IgD-negative memory B cell (primary cell): ENCODE measurements at regions not wholly inside any gene's neighbourhood (a gene's known extent, or its start where the extent isn't known, plus 50 kb on each side); places are given as distances from the start of the nearest gene placed in this dataset.
A peak's percentile ranks its signal among the peaks of the same experiment; 100 is the strongest.

Experiments used
- H3K27ac Mint-ChIP-seq, 3 donors: one replicate each; pipeline ENCODE4 v1.8.0; 2020 to 2022; ENCODE audit warnings: mild to moderate bottlenecking in 3 of 3, mixed read lengths in 3 of 3, moderate library complexity in 1 of 3
- H3K27me3 Mint-ChIP-seq: one replicate; pipeline ENCODE4 v1.8.0; 2021; ENCODE audit warnings: mixed read lengths
- H3K36me3 Mint-ChIP-seq: one replicate; pipeline ENCODE4 v1.8.0; 2020; ENCODE audit warnings: mild to moderate bottlenecking, mixed read lengths
- H3K4me1 Mint-ChIP-seq, 3 donors: one replicate each; pipeline ENCODE4 v1.8.0; 2020 to 2022; ENCODE audit warnings: mixed read lengths in 3 of 3, mild to moderate bottlenecking in 1 of 3
- H3K4me3 Mint-ChIP-seq, 4 donors: one replicate each; pipeline ENCODE4 v1.8.0; 2020 to 2022; ENCODE audit warnings: mild to moderate bottlenecking in 4 of 4, mixed read lengths in 4 of 4, moderate library complexity in 3 of 4
- H3K9me3 Mint-ChIP-seq, 3 donors: one replicate each; pipeline ENCODE4 v1.8.0; 2020 to 2021; ENCODE audit warnings: mixed read lengths in 3 of 3, mild to moderate bottlenecking in 1 of 3

DNA sequence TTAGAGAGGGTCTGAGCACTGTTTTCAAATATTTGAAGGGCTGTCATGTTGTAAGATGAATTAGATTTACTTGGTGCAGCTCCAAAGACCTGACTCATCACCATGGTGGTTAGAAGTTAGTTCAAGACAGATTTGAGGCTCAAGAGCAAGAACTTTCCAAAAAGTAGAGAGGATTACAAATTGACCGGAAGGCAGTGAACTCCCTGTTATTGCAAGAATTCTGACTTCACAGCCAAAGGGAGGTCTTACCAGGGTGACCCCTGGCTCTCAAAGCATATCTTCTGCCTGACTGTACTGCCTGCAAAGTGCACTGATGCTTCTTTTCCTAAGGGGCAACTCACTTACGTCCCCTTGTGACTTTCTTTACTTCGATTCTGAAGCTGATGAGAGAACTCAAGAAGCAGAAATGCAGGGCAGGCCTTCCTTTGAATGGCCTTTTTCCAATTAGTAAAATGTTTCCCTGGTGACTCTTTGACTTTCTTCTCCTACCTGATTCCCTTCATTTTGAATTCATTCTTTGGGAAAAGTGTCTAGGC, 86.4 kb downstream of the NAV1 start:
- no peaks in the 10 kb centered on the region for H3K36me3 Mint-ChIP-seq
- H3K9me3 Mint-ChIP-seq = no peaks in the 10 kb centered on the region
- peaks cover 0 to 3% (median 0%) of the 10 kb centered on the region in 3 donors for H3K4me1 Mint-ChIP-seq
- H3K27ac Mint-ChIP-seq = no peak overlapping the region
- H3K4me3 Mint-ChIP-seq = no peak overlapping the region
- H3K27me3 Mint-ChIP-seq = no peaks in the 10 kb centered on the region

DNA sequence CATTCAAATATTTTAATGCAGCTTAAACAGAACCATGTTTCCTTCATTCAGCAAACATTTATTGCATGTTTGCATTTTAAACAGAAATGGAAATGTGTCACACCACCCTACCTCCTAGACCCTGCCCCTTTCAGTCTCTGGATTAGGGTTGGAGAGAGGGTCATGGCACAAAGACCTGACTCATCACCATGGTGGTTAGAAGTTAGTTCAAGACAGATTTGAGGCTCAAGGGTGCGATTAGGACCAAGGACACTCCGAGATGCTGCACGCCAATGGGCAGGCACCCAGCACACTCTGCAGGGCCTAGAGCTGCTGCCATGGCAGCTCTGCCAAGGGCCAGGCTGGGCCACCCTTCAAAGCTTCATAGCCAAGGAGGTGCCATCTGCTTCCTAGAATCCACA, 86.9 kb downstream of the NAV1 start:
- H3K4me3 Mint-ChIP-seq = no peak overlapping the region
- no peaks in the 10 kb centered on the region for H3K9me3 Mint-ChIP-seq
- no peaks in the 10 kb centered on the region for H3K36me3 Mint-ChIP-seq
- no peak overlapping the region for H3K27ac Mint-ChIP-seq
- no peaks in the 10 kb centered on the region for H3K27me3 Mint-ChIP-seq
- H3K4me1 Mint-ChIP-seq = peaks cover 0 to 3% (median 0%) of the 10 kb centered on the region in 3 donors

DNA sequence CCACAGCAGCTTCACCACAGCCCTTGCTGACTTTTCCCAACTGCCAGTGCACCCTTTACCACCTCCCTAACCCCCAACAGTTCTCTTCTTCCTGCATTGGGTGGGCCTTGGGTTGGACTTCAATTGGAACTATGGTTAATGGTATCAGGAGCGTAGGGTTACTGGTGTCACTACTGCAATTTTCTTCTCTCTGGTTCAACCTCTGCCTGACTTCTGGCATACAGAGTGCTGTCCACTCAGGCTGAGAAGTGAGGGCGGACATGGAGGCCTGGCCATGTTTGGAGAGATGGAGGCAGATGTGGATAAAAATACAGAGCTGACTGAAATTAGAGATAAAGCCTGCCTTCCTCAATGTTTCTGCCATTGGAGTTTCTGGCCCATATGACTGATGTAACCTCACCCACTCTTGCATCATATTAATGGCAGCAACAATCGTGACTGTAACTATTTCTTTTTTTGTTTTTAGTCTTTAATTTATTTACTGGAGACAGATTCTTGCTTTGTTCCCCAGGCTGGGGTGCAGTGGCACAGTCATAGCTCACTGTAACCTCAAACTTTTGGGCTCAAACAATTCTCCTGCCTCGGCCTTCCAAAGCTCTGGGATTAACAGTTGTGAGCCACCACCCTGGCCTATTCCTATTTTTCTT, 87.8 kb downstream of the NAV1 start:
- H3K4me1 Mint-ChIP-seq = peaks cover 0 to 3% (median 0%) of the 10 kb centered on the region in 3 donors
- no peak overlapping the region for H3K27ac Mint-ChIP-seq
- H3K27me3 Mint-ChIP-seq = no peaks in the 10 kb centered on the region
- H3K4me3 Mint-ChIP-seq = peak overlapping the region in 1 of 4 donors; percentile 1
- no peaks in the 10 kb centered on the region for H3K9me3 Mint-ChIP-seq
- H3K36me3 Mint-ChIP-seq = no peaks in the 10 kb centered on the region

DNA sequence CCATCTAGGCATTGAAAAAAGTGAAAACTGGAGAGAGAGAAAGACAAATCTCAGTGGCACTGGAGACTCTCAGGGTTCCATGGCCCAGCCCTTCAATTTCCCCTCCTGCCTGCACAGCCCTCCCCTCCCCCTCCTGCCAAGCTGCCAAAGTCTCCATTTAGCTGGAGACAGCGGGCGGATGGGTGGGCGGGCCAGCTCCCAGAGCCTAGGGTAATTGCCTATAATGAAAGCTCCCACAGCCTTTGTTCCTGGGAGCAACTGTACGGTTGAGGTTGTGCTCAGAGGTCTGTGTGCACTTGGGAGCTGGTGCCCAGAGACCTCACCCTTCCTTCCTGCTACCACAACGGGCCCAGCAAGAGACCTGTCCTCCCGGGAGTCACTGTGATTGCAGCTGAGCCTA, 89.6 kb downstream of the NAV1 start:
- H3K9me3 Mint-ChIP-seq = no peaks in the 10 kb centered on the region
- H3K27me3 Mint-ChIP-seq = no peaks in the 10 kb centered on the region
- no peaks in the 10 kb centered on the region for H3K4me1 Mint-ChIP-seq
- H3K4me3 Mint-ChIP-seq = no peak overlapping the region
- no peaks in the 10 kb centered on the region for H3K36me3 Mint-ChIP-seq
- no peak overlapping the region for H3K27ac Mint-ChIP-seq

DNA sequence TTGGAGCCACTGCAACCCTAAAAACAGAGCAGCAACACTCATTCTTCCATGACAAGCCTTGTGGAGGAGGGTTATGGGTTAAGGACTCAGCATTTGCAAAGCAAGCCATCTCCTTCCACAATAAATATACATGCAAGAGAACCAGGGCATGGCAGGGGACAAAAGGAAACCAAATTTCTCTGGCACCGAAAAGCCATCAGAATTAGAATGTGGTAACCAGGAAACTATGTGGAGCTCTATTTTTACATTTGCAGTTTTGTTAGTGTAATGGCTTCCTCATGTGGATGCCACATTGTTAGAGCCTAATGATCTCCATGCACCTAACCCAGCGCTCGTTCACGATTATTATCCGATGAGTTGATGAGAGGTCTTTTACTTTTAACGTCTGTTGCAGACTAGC, 91.7 kb downstream of the NAV1 start:
- Mint-ChIP-seq H3K9me3 (no peaks in the 10 kb centered on the region), H3K27me3 (peaks cover 1% of the 10 kb centered on the region), H3K4me3 (no peak overlapping the region), H3K36me3 (no peaks in the 10 kb centered on the region), H3K27ac (no peak overlapping the region), H3K4me1 (no peaks in the 10 kb centered on the region)

DNA sequence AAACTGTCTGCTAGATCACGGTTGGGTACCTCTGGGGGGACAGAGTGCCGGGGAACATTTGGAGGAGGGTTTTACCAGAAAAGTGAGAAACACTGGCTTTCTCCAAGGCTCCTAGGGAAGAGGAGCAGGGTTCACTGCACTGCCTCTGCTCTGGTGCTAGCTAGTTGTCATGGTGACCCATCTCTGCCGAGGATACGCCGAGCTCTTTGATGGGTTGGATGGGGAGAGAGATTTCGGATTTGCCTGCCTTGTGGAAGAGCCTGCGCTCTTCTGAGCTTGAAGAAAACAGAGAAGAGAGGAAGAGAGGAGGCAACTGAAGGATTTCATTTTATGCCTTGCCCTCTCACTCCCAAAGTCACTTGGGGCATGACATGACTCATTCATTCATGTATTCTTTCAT, 92.1 kb downstream of the NAV1 start:
- Mint-ChIP-seq H3K4me1 (no peaks in the 10 kb centered on the region), H3K27me3 (peaks cover 1% of the 10 kb centered on the region), H3K4me3 (no peak overlapping the region), H3K27ac (no peak overlapping the region), H3K36me3 (no peaks in the 10 kb centered on the region), H3K9me3 (no peaks in the 10 kb centered on the region)

DNA sequence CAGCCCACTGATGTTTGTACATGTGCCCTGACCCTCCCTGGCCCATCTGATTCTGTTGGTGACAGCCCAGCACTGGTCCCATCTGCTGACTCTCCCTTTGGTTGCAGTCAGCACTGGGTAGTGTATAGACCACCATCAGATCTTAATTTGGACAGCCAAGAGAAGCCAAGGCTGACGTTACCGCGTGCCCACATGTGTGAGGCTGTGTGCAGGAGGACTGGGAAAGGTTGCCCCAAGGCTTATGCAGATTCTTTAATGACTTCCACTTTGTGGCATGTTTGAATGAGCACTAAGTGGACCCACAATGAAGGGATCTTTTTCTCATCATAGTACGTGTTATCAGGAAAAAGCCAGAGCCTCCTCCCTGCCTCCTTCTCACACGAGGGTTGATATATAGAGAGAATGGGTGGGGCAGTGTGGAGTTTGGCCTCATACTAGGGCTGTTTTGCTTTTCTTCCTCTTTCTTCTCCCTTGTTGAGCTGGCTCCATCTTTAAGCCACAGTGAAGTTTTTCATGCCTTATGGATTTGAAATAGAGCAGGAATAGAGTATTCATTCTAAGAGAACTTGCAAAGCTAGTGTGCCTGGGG, 93.5 kb downstream of the NAV1 start:
- peaks cover 1% of the 10 kb centered on the region for H3K27me3 Mint-ChIP-seq
- no peaks in the 10 kb centered on the region for H3K9me3 Mint-ChIP-seq
- no peaks in the 10 kb centered on the region for H3K4me1 Mint-ChIP-seq
- no peaks in the 10 kb centered on the region for H3K36me3 Mint-ChIP-seq
- H3K4me3 Mint-ChIP-seq = no peak overlapping the region
- H3K27ac Mint-ChIP-seq = no peak overlapping the region

DNA sequence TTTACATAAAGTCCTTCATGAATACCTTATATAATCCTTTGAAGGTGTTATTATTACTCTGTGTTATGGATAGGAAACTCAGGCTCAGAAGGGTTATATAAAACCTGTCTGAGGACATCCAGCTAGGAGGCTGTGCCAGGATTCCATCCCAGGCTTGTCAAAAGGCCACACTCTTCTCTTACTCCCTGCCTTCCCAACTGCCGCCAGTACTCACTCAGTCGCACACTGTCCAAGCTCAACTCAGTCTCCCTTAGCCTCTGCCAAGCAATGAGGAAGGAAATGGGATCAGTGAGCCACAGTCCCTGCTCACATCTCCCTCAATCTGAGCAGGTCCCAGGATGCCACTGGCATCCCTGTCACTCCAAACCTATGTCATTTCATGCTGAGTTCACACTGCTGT, 94.4 kb downstream of the NAV1 start:
- Mint-ChIP-seq H3K27me3 (peaks cover 1% of the 10 kb centered on the region), H3K27ac (no peak overlapping the region), H3K9me3 (no peaks in the 10 kb centered on the region), H3K4me3 (no peak overlapping the region), H3K36me3 (no peaks in the 10 kb centered on the region), H3K4me1 (no peaks in the 10 kb centered on the region)

DNA sequence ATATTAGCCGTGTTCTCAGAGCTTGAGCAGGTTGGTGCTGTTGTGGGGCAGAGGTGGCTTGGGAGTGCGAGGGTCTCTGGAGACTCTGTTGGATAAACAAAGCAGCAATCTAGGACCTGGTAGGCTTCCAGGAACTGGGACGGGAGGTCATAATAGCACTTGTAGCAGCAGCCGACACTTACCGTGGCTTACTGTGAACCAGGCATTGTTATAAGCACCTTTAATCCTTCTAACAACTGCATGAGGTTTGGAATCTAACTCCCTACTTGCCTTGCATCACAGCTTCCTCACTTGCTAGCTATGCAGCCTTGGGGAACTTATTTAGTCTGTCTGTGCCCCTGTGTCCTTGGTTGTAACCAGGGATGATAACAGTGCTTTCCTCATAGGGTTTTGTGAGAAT, 94.9 kb downstream of the NAV1 start:
- H3K27me3 Mint-ChIP-seq = peaks cover 1% of the 10 kb centered on the region
- no peaks in the 10 kb centered on the region for H3K9me3 Mint-ChIP-seq
- H3K4me3 Mint-ChIP-seq = no peak overlapping the region
- no peak overlapping the region for H3K27ac Mint-ChIP-seq
- H3K36me3 Mint-ChIP-seq = no peaks in the 10 kb centered on the region
- H3K4me1 Mint-ChIP-seq = no peaks in the 10 kb centered on the region

DNA sequence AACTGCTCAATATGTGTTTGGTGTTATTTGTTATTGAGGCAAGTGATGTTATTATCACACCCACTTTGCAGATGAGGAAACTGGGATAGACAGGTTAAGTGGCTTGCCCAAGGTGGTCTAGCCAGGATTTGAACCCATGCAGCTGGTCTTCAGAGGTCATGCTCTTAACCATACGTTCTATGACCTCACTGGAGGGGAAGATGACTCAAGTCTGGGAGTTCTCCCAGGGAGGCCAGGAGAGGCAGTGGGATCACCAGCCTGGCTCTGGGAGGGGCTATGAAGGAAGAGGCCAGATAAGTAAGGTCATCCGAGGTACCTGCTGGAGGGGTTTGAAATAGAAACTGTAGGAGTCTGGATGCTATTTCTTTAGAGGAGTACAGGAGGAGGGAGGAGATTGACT, 95.3 kb downstream of the NAV1 start:
- Mint-ChIP-seq H3K36me3 (no peaks in the 10 kb centered on the region), H3K9me3 (no peaks in the 10 kb centered on the region), H3K4me3 (no peak overlapping the region), H3K27ac (no peak overlapping the region), H3K4me1 (no peaks in the 10 kb centered on the region), H3K27me3 (peaks cover 1% of the 10 kb centered on the region)

DNA sequence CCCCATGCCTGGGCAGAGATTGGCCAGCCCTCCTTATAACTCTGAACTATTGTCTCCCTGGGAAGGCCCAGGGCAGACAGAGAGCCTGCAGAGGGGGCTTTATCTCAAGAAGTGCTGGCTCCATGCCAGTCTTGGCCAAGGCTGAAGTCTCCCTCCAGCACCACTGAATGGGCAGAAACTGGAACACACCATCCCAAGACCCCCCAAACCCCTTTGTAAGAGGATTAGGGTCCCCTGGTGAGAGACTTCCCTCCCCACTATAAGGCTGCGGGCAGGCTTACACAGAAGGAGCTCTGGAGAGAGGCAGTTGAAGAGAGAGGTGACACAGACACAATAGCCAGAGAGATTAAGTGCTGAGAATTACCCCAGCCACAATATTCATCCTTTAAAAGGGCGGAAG, 97.2 kb downstream of the NAV1 start:
- H3K36me3 Mint-ChIP-seq = no peaks in the 10 kb centered on the region
- H3K27ac Mint-ChIP-seq = no peak overlapping the region
- no peak overlapping the region for H3K4me3 Mint-ChIP-seq
- H3K27me3 Mint-ChIP-seq = peaks cover 1% of the 10 kb centered on the region
- H3K4me1 Mint-ChIP-seq = no peaks in the 10 kb centered on the region
- peaks cover 0 to 2% (median 0%) of the 10 kb centered on the region in 3 donors for H3K9me3 Mint-ChIP-seq

DNA sequence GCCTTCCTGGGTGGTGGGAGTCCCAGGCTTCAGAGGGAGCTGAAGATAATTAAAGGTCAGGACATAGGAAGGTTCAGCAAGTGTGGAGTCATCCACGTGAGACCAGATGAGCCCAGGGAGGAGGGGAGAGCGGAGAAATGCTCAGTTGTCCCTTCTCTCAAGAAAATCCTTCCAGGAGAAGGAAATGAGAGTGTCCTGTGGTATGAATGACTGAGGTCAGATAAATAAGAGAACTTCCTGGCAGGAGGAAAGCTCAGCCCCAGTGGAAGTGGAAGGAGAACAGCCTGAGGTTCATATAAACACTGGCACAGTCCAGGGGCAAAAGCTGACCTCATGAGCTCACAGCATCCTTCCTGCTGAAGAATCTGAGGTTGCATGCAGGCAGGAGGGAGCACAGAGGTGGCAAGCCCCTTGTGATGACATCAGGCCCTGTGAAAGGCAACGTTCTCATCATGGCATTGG, 97.6 kb downstream of the NAV1 start:
- no peaks in the 10 kb centered on the region for H3K36me3 Mint-ChIP-seq
- H3K27ac Mint-ChIP-seq = no peak overlapping the region
- peaks cover 1% of the 10 kb centered on the region for H3K27me3 Mint-ChIP-seq
- no peaks in the 10 kb centered on the region for H3K4me1 Mint-ChIP-seq
- no peak overlapping the region for H3K4me3 Mint-ChIP-seq
- peaks cover 0 to 2% (median 0%) of the 10 kb centered on the region in 3 donors for H3K9me3 Mint-ChIP-seq

DNA sequence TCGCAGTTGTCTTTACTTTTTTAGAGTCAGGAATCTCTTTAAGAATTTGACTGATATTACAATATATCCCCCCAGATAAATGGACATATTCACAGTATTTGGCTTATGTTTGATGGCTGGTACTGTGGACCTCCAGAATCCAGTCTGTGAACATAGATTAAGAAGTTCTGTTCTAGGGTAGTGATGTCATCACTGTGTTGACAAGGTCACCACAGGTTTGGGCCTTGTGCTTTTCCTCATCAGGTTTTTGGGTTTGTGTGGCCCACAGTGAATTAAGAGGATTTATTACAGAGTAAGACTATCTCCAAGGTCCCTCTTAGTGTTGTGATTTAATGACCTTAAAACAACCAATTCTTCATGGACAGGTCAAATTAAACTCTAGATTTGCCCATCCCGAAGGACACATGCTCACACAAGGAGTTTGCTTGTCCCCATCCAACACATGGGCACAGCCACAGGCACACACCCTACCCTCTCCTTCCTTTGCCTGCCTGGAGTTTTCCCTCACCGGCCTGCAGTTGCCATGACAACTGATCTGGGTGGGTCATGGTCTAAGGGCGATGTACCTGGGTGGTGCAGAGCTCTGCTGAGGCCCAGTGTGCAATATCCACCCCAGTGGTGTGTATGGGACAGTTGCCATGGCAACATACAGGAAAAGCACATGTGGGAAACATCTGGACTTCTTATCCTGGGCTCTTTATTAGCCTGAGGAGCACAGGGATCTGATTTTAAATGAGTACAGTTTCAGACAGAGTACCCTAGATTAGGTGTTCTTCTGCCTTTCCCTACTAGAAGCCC, 98.6 kb downstream of the NAV1 start:
- H3K4me1 Mint-ChIP-seq = no peaks in the 10 kb centered on the region
- H3K4me3 Mint-ChIP-seq = no peak overlapping the region
- no peak overlapping the region for H3K27ac Mint-ChIP-seq
- no peaks in the 10 kb centered on the region for H3K36me3 Mint-ChIP-seq
- H3K9me3 Mint-ChIP-seq = peaks cover 0 to 2% (median 0%) of the 10 kb centered on the region in 3 donors
- H3K27me3 Mint-ChIP-seq = peaks cover 1% of the 10 kb centered on the region

DNA sequence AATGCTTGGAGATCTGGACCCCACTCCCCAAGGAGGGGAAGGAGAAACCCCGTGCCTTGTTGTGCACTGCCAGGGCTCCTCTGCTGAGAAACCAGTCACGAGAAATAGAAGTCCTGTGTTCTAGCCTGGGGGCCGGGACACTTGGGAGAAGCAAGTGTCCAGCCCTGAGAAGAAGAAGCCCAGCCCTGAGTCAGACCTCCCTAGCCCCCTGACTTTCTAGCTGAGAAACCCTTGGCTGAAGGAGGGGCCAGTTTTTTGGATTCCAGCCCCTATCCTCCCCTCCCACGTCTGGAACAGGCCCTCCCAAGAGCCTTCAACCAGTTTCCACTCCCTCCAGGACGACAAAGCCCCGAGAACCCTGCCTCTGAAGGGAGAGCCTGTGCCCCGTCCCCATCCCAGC, 100.5 kb downstream of the NAV1 start:
- no peak overlapping the region for H3K27ac Mint-ChIP-seq
- H3K4me3 Mint-ChIP-seq = no peak overlapping the region
- peaks cover 1% of the 10 kb centered on the region for H3K27me3 Mint-ChIP-seq
- H3K9me3 Mint-ChIP-seq = peaks cover 0 to 4% (median 0%) of the 10 kb centered on the region in 3 donors
- no peaks in the 10 kb centered on the region for H3K4me1 Mint-ChIP-seq
- no peaks in the 10 kb centered on the region for H3K36me3 Mint-ChIP-seq

DNA sequence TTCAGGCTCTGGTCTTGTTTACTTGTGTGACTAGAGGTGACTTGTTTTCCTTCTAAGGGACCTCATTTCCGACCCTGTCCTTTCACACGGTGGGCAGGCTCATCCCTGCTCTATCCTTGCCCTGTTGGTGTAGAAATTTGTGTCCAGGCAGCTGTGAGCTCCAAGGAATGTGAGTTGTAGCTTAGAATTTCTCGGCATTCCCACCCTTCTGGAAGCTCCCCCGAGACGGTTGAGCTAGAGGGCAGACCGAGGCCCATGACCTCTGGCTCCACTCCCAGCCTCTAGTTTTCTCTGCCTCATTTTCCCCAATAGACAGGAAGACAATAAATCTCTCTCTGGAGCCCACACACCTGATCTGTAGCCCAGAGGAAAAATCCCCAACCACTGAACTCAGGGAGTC, 100.9 kb downstream of the NAV1 start:
- no peaks in the 10 kb centered on the region for H3K36me3 Mint-ChIP-seq
- peaks cover 0 to 4% (median 0%) of the 10 kb centered on the region in 3 donors for H3K9me3 Mint-ChIP-seq
- no peak overlapping the region for H3K27ac Mint-ChIP-seq
- peaks cover 1% of the 10 kb centered on the region for H3K27me3 Mint-ChIP-seq
- no peaks in the 10 kb centered on the region for H3K4me1 Mint-ChIP-seq
- no peak overlapping the region for H3K4me3 Mint-ChIP-seq
